GM21367 (cell line): ENCODE measurements at regions not wholly inside any gene's neighbourhood (a gene's known extent, or its start where the extent isn't known, plus 50 kb on each side); places are given as distances from the start of the nearest gene placed in this dataset.

Source experiments
- ATAC-seq: cut with Tn5 transposase; IDR thresholded peaks from one replicate; pipeline ENCODE4 v1.9.1; 2021; ENCODE audit not compliant: unreplicated experiment

DNA sequence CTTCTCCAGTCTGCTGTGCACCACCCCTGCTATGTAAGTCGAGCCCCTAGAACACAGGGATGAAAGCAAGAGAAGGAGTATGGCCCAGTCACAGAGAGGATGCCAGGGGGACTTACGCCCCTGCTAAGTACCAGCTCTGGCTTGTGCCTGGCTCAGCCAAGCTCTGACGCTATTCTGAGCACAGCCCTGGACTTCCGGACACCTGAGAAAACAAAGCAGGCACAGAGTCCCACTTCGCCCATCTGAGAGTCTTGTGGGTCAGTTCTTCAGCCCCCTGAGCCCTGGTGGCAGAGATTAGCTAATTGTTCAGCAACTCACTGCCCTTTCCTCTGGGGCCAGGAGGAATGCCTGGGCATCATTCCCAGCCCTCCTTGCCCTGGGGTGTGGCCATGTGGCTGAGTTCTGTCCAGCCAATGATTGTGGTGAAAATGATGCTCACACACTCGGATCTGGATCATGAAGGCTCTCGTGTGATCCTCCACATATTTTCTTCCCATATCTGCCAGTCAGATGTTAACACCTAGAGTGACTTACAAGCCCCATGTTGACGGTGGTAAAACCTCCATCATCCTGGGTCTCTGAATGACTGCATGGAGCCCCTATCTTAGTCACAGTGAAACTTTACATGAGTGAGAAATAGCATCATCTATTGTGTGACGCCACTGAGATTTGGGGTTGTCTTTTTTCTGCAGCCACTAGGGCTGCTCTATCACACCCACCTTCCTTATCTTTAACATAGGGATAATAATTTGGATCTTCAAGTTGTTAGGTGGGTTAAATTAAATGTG, 105.7 kb downstream of the TPRA1 start:
- ATAC-seq: no peak

GRCh38 chr3:127483902-127484591, 106.5 kb downstream of the TPRA1 start:
- peak; percentile 85 for ATAC-seq

DNA sequence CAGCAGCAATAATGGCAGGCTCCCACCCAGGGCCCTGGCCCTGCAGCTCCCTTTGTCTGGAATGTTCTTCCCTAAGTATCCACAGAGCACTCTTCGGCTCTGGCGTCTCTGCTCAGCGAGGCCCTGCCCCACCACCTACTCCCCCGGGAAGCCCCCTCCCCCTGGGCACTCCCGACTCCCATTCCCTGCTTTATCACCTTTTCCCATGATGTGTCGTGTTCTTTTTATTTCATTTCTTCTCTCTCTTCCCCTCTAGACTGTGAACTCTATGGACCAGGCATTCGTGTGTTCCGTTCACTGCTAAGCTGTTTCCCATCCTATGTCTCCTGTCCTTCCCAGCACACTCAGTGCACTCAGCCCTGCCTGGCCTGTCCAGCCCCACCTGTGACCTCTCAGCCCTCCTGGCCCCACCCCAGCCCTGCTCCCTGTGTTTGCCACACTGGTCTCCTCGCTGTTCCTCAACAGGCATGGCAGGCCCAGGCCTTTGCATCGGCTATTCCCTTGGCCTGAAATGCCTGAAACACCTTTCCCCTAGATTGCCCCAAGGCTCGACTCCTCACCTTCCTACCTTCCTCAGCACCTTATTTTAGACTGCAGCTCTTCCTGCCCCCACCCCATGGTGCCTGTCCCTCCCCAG, 107.4 kb downstream of the TPRA1 start:
- no peak for ATAC-seq

DNA sequence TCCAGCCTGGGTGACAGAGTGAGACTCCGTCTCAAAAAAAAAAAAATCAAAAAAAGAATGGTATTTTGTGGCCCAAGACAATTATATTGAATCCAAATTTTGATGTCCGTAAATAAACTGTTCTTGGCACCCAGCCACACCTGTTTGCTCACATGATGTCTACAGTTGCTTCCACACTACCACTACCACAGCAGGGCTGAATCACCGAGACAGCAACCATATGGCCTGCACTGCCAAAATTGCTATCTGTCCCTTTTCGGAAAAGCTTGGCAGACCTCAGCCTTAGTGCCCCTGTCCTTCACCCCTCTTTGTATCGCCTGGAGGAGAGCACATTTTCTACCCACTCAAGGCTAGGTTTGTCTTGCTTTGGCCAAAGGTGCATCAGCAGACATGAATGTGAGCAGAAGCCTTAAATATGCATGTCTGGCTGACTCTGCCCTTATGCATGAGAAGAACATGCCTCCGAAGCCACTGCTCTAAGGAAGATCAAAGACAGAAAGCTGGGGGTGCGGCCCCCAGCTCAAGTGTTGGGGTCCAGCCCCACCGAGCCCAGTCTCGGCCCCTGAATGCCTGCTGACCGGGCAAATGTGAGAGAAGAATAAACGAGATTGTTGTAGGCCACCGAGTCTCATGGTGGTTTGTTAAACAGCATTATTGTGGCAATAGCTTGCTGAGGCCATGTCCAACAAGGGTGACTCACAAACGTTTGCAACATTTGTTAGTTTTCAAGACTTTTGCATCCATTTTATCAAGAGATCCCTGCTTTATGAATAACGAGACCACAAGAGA, 108.1 kb downstream of the TPRA1 start:
- ATAC-seq: no peak

GRCh38 chr3:127480196-127480954, 110.2 kb downstream of the TPRA1 start:
- no peak for ATAC-seq

GRCh38 chr3:127479449-127479848, 111.1 kb downstream of the TPRA1 start:
- ATAC-seq: no peak

DNA sequence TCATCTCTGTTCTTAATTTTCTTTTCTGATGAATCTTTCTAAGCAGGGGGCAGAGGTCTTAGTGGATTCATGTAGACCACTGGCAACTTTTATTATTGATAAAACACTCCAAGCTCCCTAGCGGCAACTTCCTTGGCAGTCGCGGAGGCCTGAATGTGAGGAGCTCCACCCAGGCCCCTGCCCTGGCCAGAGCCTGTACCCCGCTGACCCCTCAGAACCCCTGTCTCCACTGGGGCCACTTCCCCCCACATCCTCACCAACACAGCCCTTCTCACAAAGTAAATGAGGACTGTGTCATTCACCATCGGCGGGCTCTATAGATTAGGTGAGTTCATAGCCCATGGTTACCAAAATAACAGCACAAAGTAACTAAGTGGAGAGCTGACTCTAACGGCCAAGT, 111.6 kb downstream of the TPRA1 start:
- ATAC-seq: no peak

DNA sequence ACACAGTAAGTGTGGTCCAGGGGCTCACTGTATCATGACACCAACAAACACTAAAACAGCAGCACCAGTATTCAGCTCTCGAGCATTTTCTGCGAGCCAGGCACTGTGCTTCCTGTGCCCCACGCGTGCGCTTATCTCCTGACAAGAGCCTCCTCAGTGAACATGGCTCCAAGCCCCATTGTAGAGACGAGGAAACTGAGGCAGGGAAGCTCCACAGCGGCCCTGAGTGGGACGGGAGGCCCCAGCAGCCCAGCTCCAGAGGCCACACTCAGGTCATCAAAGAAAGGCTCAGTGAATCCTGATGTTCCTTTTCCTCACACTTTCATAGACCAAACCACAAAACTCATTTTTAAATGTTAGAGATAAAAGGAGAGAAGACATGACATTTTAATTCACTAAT, 113.1 kb downstream of the TPRA1 start:
- ATAC-seq: no peak

DNA sequence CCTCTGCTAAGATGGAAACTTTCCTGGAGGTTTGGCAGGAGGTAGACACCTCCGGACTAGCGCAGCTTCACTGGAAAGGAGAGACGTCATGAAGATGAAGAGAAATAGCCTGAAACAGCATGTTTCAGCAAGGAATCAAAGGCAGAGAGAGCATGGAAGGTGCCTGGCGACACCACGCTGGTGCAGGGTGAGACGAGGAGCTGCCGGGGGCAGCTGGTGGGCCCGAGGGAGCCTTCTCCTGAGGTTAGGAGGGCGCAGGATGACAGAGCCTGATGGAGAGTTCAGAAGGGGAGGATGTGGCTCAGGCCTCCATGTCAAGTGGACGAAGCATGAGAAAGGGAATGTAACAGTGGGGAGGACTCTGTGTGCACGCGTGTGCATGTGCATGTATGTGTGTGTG, 113.6 kb downstream of the TPRA1 start:
- ATAC-seq: no peak

GRCh38 chr3:127475975-127476705, 114.4 kb downstream of the TPRA1 start:
- no peak for ATAC-seq

GRCh38 chr3:127475391-127475790, 115.1 kb downstream of the TPRA1 start:
- no peak for ATAC-seq

DNA sequence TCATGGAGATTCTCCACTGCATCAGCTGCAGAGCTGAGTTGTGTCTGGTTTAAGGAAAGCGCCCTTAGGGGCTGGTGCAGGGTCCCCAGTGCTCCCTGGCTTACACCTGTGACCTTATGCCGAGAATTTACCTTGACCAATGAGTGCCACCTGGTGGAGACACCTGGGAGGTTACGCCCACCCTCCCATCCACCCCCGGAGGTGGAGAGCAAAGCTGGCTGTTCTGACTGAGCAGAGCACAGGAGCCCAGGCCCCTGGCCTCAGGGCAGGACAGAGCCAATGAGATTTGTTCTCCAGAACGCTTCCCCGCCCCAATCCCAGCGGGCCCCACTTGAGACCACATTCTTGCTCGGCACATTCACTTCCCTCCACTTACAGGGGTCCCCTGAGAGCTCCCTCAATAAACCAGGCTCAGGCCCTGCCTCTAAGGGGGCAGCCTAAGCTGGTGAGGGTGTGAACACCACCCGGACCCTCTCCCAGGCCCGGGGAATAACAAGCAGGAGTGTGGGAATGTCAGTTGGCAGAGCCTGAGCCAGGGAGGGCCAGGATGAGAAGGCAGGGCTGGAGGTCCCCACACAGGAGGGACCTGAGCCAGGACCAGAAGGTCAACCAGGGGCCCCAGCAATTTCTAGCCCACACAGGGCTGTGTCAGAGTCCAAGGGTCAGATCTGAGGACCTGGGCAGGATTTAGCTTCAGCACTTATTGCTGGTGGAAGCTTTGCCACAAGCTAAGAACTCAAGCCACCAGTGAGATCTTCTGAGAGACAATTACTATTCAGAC, 117.1 kb downstream of the TPRA1 start:
- ATAC-seq: no peak

GRCh38 chr3:127472506-127472905, 118.0 kb downstream of the TPRA1 start:
- no peak for ATAC-seq

- no peak for ATAC-seq
These were observed 119.4 kb downstream of the TPRA1 start for GRCh38 chr3:127471142-127471541.

DNA sequence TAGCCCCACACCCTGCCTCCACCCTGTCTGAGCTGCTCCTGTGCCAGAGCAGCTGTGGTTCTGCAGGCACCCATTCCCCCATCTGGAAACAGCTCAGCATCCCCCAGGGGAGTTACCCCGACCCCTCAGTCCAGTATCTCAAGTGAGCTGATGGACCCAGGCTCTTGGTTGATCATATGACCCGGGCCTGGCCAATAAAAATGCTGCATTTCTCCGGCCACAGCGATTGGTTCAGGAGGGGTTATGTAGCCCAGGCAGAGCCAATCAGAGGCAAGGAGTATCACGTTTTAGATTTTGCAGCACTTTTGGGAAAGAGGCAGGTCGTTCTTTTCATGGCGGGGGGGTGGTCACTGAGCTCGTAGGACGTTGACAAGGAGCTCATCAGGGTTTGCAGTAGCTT, 120.8 kb downstream of the TPRA1 start:
- ATAC-seq: no peak

GRCh38 chr3:127467391-127467790, 123.1 kb downstream of the TPRA1 start:
- no peak for ATAC-seq

DNA sequence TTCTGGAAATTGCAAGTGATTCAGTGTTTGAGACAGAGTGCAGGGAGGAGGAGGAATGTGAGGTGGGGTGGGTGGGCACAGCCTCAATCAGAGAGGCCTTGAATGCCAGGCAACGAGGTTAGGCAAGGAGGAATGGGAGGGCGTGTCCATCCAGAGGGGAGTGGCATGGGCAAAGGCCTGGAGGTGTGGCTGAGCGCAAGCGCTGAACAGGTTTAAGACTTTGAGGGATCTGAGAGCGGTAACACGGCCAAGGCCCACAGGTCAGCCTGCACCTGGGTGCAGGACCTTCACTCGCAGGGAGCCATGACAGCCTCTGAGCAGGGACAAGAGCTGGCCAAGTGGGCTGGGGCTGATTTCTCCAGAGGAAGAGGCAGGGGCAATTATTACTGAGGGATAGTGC, 125.9 kb downstream of the TPRA1 start:
- ATAC-seq: no peak

DNA sequence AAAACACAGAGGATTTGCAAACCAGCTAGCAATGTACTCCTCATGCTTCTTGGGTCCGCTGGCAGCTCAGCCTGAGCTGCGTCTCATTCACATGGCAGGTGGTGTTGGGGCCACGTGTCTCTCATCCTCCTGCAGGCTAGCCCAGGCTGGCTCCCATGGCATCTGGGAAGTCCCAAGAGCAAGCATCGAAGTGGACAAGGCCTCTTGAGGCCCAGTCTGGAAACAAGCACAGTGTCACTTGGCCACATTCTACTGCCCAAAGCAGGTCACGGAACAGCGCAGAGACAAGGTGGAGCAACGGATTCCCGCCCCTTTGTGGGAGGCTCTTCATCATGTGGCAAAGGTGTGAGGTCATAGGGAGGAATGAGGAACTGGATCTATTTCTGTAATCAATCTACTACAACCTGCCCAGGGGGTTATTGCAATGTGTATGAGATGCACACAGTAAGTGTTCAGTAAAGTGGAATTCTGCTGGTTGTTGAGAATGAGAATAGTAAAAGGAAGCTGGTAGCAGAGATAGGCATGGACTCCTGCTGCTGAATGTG, 128.3 kb downstream of the TPRA1 start:
- no peak for ATAC-seq
